Activated T-cell treated with anti-CD3 and anti-CD28 coated beads, Interleukin-2, amount 50 U/mL, for 72 hours (primary cell): ENCODE measurements at regions not wholly inside any gene's neighbourhood (a gene's known extent, or its start where the extent isn't known, plus 50 kb on each side); places are given as distances from the start of the nearest gene placed in this dataset.
"Not testable (repeated sequence)": the region's sequence is repeated elsewhere in the genome, so short reads cannot be mapped to it uniquely, and the experiment has no call there.

Source experiments
- ATAC-seq, 2 donors: fragments of 150-1000 bp; cut with Tn5 transposase; replicated peaks in 1 of 2; 2 replicates each; pipeline ENCODE4 v1.10.0; 2021; ENCODE audit warnings: moderate library complexity in 2 of 2, mild to moderate bottlenecking in 1 of 2
- DNase-seq, 2 donors: peaks; one replicate each; pipeline ENCODE4 v3.0.0; 2021 to 2022; ENCODE audit warnings: mixed read lengths in 1 of 2
- H3K27ac Mint-ChIP-seq: one replicate; pipeline ENCODE4 v1.8.0; 2022; ENCODE audit warnings: mild to moderate bottlenecking, moderate library complexity, mixed read lengths
- H3K27me3 Mint-ChIP-seq: one replicate; pipeline ENCODE4 v1.8.0; 2022; ENCODE audit warnings: low read depth, mixed read lengths
- H3K36me3 Mint-ChIP-seq, 2 donors: one replicate each; pipeline ENCODE4 v1.8.0; 2022; ENCODE audit warnings: mixed read lengths in 2 of 2, mild to moderate bottlenecking in 1 of 2; ENCODE audit not compliant: insufficient read depth in 2 of 2
- H3K4me1 Mint-ChIP-seq: one replicate; pipeline ENCODE4 v1.8.0; 2022; ENCODE audit warnings: low read depth, mixed read lengths
- H3K4me3 Mint-ChIP-seq, 2 donors: one replicate each; pipeline ENCODE4 v1.8.0; 2022; ENCODE audit warnings: mild to moderate bottlenecking in 2 of 2, mixed read lengths in 2 of 2, moderate library complexity in 2 of 2
- H3K9me3 Mint-ChIP-seq, 2 donors: one replicate each; pipeline ENCODE4 v1.8.0; 2022; ENCODE audit warnings: mixed read lengths in 2 of 2

DNA sequence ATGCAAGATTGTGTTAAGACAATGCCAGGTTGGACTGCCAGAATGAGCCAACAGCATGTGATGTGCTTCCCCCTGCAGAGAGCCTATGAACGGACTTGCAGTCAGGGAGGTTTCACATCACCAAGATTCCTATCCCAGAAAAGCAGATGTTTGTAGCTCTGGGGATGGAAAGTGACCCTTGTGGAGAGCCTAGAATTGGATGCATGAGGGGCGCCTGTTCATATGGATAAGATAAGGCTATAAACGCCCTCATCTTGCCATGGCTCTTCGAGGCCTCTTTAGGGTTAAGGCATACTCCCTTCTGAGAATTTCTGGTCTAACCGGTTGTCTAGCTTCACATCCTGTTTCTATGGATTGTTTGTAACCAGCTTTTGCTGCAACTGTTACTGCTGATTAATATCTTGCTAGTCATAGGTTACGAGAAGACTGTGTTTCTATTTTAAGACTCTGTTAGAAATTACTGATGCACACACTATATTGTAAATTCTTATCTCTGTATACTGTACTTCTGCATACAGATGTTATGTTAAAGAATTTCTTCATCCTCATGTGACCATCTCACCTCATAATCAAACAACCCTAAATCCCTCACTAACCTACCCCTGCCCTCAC lies 295.8 kb downstream of the PTGER3 start:
- H3K27ac Mint-ChIP-seq, H3K4me1 Mint-ChIP-seq, H3K27me3 Mint-ChIP-seq, H3K4me3 Mint-ChIP-seq, H3K36me3 Mint-ChIP-seq, ATAC-seq, DNase-seq: not testable (repeated sequence)
- H3K9me3 Mint-ChIP-seq = peaks cover 18 to 24% of the 10 kb centered on the region in 2 donors

GRCh38 chr1:70754701-70755100 lies 292.9 kb downstream of the PTGER3 start:
- H3K27me3 Mint-ChIP-seq = no peaks in the 10 kb centered on the region
- H3K36me3 Mint-ChIP-seq = peaks cover 0 to 5% of the 10 kb centered on the region in 2 donors
- H3K4me1 Mint-ChIP-seq = no peaks in the 10 kb centered on the region
- H3K9me3 Mint-ChIP-seq = peaks cover 8 to 11% of the 10 kb centered on the region in 2 donors
- H3K27ac Mint-ChIP-seq = no peak overlapping the region
- ATAC-seq (no peak), DNase-seq (no peak)
- H3K4me3 Mint-ChIP-seq = no peak overlapping the region

GRCh38 chr1:70760154-70760553 lies 287.5 kb downstream of the PTGER3 start:
- ATAC-seq = no peak
- Mint-ChIP-seq H3K9me3 (peaks cover 0 to 3% of the 10 kb centered on the region in 2 donors), H3K27ac (no peak overlapping the region), H3K36me3 (no peaks in the 10 kb centered on the region), H3K27me3 (no peaks in the 10 kb centered on the region), H3K4me3 (no peak overlapping the region), H3K4me1 (no peaks in the 10 kb centered on the region)
- no peak for DNase-seq

GRCh38 chr1:70762386-70762785 lies 285.2 kb downstream of the PTGER3 start:
- H3K9me3 Mint-ChIP-seq = peaks cover 0 to 3% of the 10 kb centered on the region in 2 donors
- H3K27ac Mint-ChIP-seq = no peak overlapping the region
- H3K36me3 Mint-ChIP-seq = no peaks in the 10 kb centered on the region
- no peak overlapping the region for H3K4me3 Mint-ChIP-seq
- H3K27me3 Mint-ChIP-seq = no peaks in the 10 kb centered on the region
- no peak for DNase-seq
- ATAC-seq = no peak
- no peaks in the 10 kb centered on the region for H3K4me1 Mint-ChIP-seq

- Mint-ChIP-seq H3K4me3 (no peak overlapping the region), H3K4me1 (no peaks in the 10 kb centered on the region), H3K9me3 (peaks cover 0 to 3% of the 10 kb centered on the region in 2 donors), H3K36me3 (no peaks in the 10 kb centered on the region), H3K27me3 (no peaks in the 10 kb centered on the region), H3K27ac (no peak overlapping the region)
- ATAC-seq = no peak
- DNase-seq = no peak
Measured at GRCh38 chr1:70764747-70765146, 282.9 kb downstream of the PTGER3 start.

DNA sequence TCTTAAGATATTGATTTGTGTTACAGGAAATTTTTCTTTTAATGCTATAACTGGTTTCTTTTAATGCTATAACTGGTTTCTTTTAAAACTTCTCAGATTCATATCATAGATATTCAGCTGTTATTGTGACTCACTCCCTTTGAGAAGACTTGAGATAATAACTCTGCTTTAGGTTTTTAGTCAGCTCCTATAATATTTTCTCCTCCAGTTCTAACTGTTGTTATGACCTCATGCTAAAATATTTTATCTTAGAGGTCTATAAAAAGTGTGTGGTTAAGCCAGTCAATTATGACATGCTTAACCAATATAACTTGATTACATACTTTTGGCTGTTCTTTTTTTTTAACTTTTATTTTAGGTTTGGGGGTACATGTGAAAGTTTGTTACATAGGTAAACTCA lies 280.2 kb downstream of the PTGER3 start:
- peaks cover 10 to 12% of the 10 kb centered on the region in 2 donors for H3K9me3 Mint-ChIP-seq
- DNase-seq (no peak), ATAC-seq (no peak)
- no peak overlapping the region for H3K27ac Mint-ChIP-seq
- H3K4me1 Mint-ChIP-seq = no peaks in the 10 kb centered on the region
- H3K27me3 Mint-ChIP-seq = no peaks in the 10 kb centered on the region
- H3K4me3 Mint-ChIP-seq = no peak overlapping the region
- peaks cover 0 to 1% of the 10 kb centered on the region in 2 donors for H3K36me3 Mint-ChIP-seq

DNA sequence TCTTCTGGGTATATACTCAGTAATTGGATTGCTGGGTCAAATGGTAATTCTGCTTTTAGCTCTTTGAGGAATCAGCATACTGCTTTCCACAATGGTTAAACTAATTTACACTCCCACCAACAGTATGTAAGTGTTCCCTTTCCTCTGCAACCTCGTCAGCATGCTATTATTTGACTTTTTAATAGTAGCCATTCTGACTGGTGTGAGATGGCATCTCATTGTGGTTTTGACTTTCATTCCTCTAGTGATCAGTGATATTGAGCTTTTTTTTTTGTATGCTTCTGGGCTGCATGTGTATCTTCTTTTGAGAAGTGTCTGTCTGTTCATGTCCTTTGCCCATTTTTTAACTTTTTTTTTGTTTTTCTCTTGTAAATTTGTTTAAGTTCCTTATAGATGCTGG lies 279.4 kb downstream of the PTGER3 start:
- Mint-ChIP-seq H3K9me3 (peaks cover 9 to 11% of the 10 kb centered on the region in 2 donors), H3K27me3 (no peaks in the 10 kb centered on the region), H3K4me3 (no peak overlapping the region), H3K4me1 (no peaks in the 10 kb centered on the region), H3K27ac (no peak overlapping the region), H3K36me3 (peaks cover 0 to 3% of the 10 kb centered on the region in 2 donors)
- ATAC-seq (no peak), DNase-seq (no peak)

GRCh38 chr1:70778056-70778762 lies 269.4 kb downstream of the PTGER3 start:
- Mint-ChIP-seq H3K36me3 (no peaks in the 10 kb centered on the region), H3K27me3 (no peaks in the 10 kb centered on the region), H3K9me3 (peaks cover 0 to 2% of the 10 kb centered on the region in 2 donors), H3K4me3 (no peak overlapping the region), H3K4me1 (peaks cover 6% of the 10 kb centered on the region), H3K27ac (no peak overlapping the region)
- ATAC-seq (no peak), DNase-seq (no peak)

GRCh38 chr1:70778934-70779333 lies 268.7 kb downstream of the PTGER3 start:
- ATAC-seq = no peak

GRCh38 chr1:70779571-70779970 lies 268.0 kb downstream of the PTGER3 start:
- peak in 1 of 2 donors; percentile 5 for DNase-seq
- H3K4me1 Mint-ChIP-seq = peaks cover 6% of the 10 kb centered on the region
- no peak overlapping the region for H3K27ac Mint-ChIP-seq
- H3K4me3 Mint-ChIP-seq = no peak overlapping the region
- peaks cover 0 to 2% of the 10 kb centered on the region in 2 donors for H3K9me3 Mint-ChIP-seq
- no peaks in the 10 kb centered on the region for H3K27me3 Mint-ChIP-seq
- no peaks in the 10 kb centered on the region for H3K36me3 Mint-ChIP-seq
- peak; percentile 42 to 74 for ATAC-seq

More at GRCh38 chr1:70778934-70779333, 268.7 kb downstream of the PTGER3 start:
- H3K4me1 Mint-ChIP-seq = peaks cover 6% of the 10 kb centered on the region
- no peak overlapping the region for H3K27ac Mint-ChIP-seq
- H3K27me3 Mint-ChIP-seq = no peaks in the 10 kb centered on the region
- H3K4me3 Mint-ChIP-seq = no peak overlapping the region
- peaks cover 0 to 2% of the 10 kb centered on the region in 2 donors for H3K9me3 Mint-ChIP-seq
- no peak for DNase-seq
- H3K36me3 Mint-ChIP-seq = no peaks in the 10 kb centered on the region

- H3K36me3 Mint-ChIP-seq = no peaks in the 10 kb centered on the region
- H3K9me3 Mint-ChIP-seq = no peaks in the 10 kb centered on the region
- DNase-seq (no peak), ATAC-seq (no peak)
- no peak overlapping the region for H3K27ac Mint-ChIP-seq
- no peaks in the 10 kb centered on the region for H3K27me3 Mint-ChIP-seq
- no peak overlapping the region for H3K4me3 Mint-ChIP-seq
- H3K4me1 Mint-ChIP-seq = no peaks in the 10 kb centered on the region
Measured at GRCh38 chr1:70785287-70785686, 262.3 kb downstream of the PTGER3 start.

GRCh38 chr1:70790232-70790923 lies 257.2 kb downstream of the PTGER3 start:
- H3K36me3 Mint-ChIP-seq = no peaks in the 10 kb centered on the region
- H3K9me3 Mint-ChIP-seq = peaks cover 0 to 2% of the 10 kb centered on the region in 2 donors
- no peak overlapping the region for H3K27ac Mint-ChIP-seq
- ATAC-seq (no peak), DNase-seq (no peak)
- no peak overlapping the region for H3K4me3 Mint-ChIP-seq
- no peaks in the 10 kb centered on the region for H3K4me1 Mint-ChIP-seq
- no peaks in the 10 kb centered on the region for H3K27me3 Mint-ChIP-seq

DNA sequence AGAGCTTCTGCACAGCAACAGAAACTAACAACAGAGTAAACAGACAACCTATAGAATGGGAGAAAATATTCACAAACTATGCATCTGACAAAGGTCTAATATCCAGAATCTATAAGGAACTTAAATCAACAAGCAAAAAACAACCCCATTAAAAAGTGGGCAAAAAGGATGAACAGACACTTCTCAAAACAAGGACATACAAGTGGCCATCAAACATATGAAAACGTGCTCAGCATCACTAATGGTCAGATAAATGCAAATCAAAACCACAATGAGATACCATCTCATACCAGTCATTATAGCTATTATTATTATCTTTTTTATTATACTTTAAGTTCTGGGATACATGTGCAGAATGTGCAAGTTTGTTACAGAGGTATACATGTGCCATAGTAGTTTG lies 252.6 kb downstream of the PTGER3 start:
- ATAC-seq, H3K27me3 Mint-ChIP-seq, H3K36me3 Mint-ChIP-seq, DNase-seq, H3K4me3 Mint-ChIP-seq, H3K9me3 Mint-ChIP-seq, H3K27ac Mint-ChIP-seq, H3K4me1 Mint-ChIP-seq: not testable (repeated sequence)
